ENCODE measurements at regions not wholly inside any gene's neighbourhood (a gene's known extent, or its start where the extent isn't known, plus 50 kb on each side); places are given as distances from the start of the nearest gene placed in this dataset.

- no peak for DNase-seq
- Histone ChIP-seq H3K36me3 (no peaks in the 10 kb centered on the region), H3K27me3 (no peaks in the 10 kb centered on the region), H3K4me3 (ENCODE audit: low read depth, low read length) (no peak overlapping the region), H3K9me3 (no peaks in the 10 kb centered on the region), H3K4me1 (peaks cover 12% of the 10 kb centered on the region)
- TF ChIP-seq CTCF (IDR thresholded peaks at IDR 0.05; ENCODE audit: low read depth, low read length): no peak
These were observed 157.0 kb upstream of the ZMIZ1 start for GRCh38 chr10:78911533-78912340.

- H3K4me1 ChIP-seq: peaks cover 9% of the 10 kb centered on the region
- H3K9me3 ChIP-seq: no peaks in the 10 kb centered on the region
- H3K27me3 ChIP-seq: no peaks in the 10 kb centered on the region
- no peaks in the 10 kb centered on the region for H3K36me3 ChIP-seq
- TF ChIP-seq CTCF (IDR thresholded peaks at IDR 0.05; ENCODE audit: low read depth, low read length): no peak
- no peak for DNase-seq
- no peak overlapping the region for H3K4me3 ChIP-seq (ENCODE audit: low read depth, low read length)
These were observed 156.2 kb upstream of the ZMIZ1 start for GRCh38 chr10:78912361-78913218.

- Histone ChIP-seq H3K4me3 (ENCODE audit: low read depth, low read length) (no peak overlapping the region), H3K9me3 (no peaks in the 10 kb centered on the region), H3K27me3 (no peaks in the 10 kb centered on the region), H3K4me1 (peaks cover 6% of the 10 kb centered on the region), H3K36me3 (no peaks in the 10 kb centered on the region)
- DNase-seq: peak; percentile 21
- TF ChIP-seq CTCF (IDR thresholded peaks at IDR 0.05; ENCODE audit: low read depth, low read length): no peak
These were observed 155.3 kb upstream of the ZMIZ1 start for GRCh38 chr10:78913219-78914059.

GRCh38 chr10:78914060-78914378 lies 154.7 kb upstream of the ZMIZ1 start:
- DNase-seq: no peak
- no peaks in the 10 kb centered on the region for H3K9me3 ChIP-seq
- H3K36me3 ChIP-seq: no peaks in the 10 kb centered on the region
- H3K27me3 ChIP-seq: no peaks in the 10 kb centered on the region
- H3K4me3 ChIP-seq (ENCODE audit: low read depth, low read length): no peak overlapping the region
- H3K4me1 ChIP-seq: peaks cover 2% of the 10 kb centered on the region
- no peak for TF ChIP-seq CTCF (IDR thresholded peaks at IDR 0.05; ENCODE audit: low read depth, low read length)

GRCh38 chr10:78914502-78915189 lies 154.1 kb upstream of the ZMIZ1 start:
- no peaks in the 10 kb centered on the region for H3K9me3 ChIP-seq
- H3K4me3 ChIP-seq (ENCODE audit: low read depth, low read length): no peak overlapping the region
- H3K27me3 ChIP-seq: no peaks in the 10 kb centered on the region
- no peak for TF ChIP-seq CTCF (IDR thresholded peaks at IDR 0.05; ENCODE audit: low read depth, low read length)
- no peak for DNase-seq
- no peaks in the 10 kb centered on the region for H3K36me3 ChIP-seq
- H3K4me1 ChIP-seq: no peaks in the 10 kb centered on the region
